GM03348 (cell line): ENCODE measurements at regions not wholly inside any gene's neighbourhood (a gene's known extent, or its start where the extent isn't known, plus 50 kb on each side); places are given as distances from the start of the nearest gene placed in this dataset.

Experiments used
- DNase-seq: peaks from one replicate; pipeline ENCODE4 v3.0.0; 2012; ENCODE audit warnings: low spot score

- no peak for DNase-seq
Measured at GRCh38 chr17:15894913-15895658, 49.8 kb upstream of the ADORA2B start.
